Upper lobe of left lung (tissue), 6 donors: ENCODE measurements at regions not wholly inside any gene's neighbourhood (a gene's known extent, or its start where the extent isn't known, plus 50 kb on each side); places are given as distances from the start of the nearest gene placed in this dataset.

Experiments used
- ATAC-seq, 2 donors: fragments of 200-7000 bp; cut with Tn5 transposase; one replicate each; pipeline ENCODE4 v1.9.1; 2022; ENCODE audit warnings: mild to moderate bottlenecking in 2 of 2, moderate library complexity in 2 of 2; ENCODE audit not compliant: low FRiP score in 2 of 2
- DNase-seq, 2 donors: peaks; one replicate each; pipeline ENCODE4 v3.0.0-alpha.2; 2019 to 2020
- H3K27ac ChIP-seq, 4 donors: fragments of 200-600 bp; sonication (generic); one replicate each; pipeline ENCODE4 v1.5.1; 2016 to 2019
- H3K27me3 ChIP-seq, 4 donors: fragments of 200-600 bp; sonication (generic); one replicate each; pipeline ENCODE4 v1.5.1; 2017 to 2019
- H3K36me3 ChIP-seq, 4 donors: fragments of 200-600 bp; sonication (generic); one replicate each; pipeline ENCODE4 v1.5.1; 2016 to 2019
- H3K4me1 ChIP-seq, 4 donors: fragments of 200-600 bp; sonication (generic); one replicate each; pipeline ENCODE4 v1.5.1; 2018 to 2019
- H3K4me3 ChIP-seq, 4 donors: fragments of 200-600 bp; sonication (generic); one replicate each; pipeline ENCODE4 v1.5.1; 2017 to 2019; ENCODE audit warnings: mild to moderate bottlenecking in 2 of 4, moderate library complexity in 1 of 4
- H3K9me3 ChIP-seq, 4 donors: fragments of 200-600 bp; sonication (generic); one replicate each; pipeline ENCODE4 v1.5.1; 2018 to 2019
- EP300 ChIP-seq, 4 donors: sonication (generic); formaldehyde crosslinking; IDR thresholded peaks; one replicate each; pipeline ENCODE4 v1.5.1; 2017; ENCODE audit warnings: antibody characterized with exemption in 4 of 4, control low read depth in 2 of 4
- POLR2A ChIP-seq, 4 donors: fragments of 450-650 bp; IDR thresholded peaks; one replicate each; pipeline ENCODE4 v1.5.1; 2016 to 2017; ENCODE audit warnings: antibody characterized with exemption in 4 of 4, mild to moderate bottlenecking in 2 of 4
- POLR2AphosphoS5 ChIP-seq, 2 donors: sonication (generic); formaldehyde crosslinking; IDR thresholded peaks; one replicate each; pipeline ENCODE4 v1.5.1; 2017; ENCODE audit warnings: antibody characterized with exemption in 2 of 2
- WGBS, 2 donors: methylation state at CpG; one replicate each; pipeline ENCODE4 v1.1.5; 2017 to 2018; 5-methylcytosine and 5-hydroxymethylcytosine counted together
- TF ChIP-seq, protein P1 (sequence below), 6 experiments: fragments of 450-650 bp in 4 of 6; fragments of 200-600 bp in 2 of 6; sonication (generic) in 2 of 6; IDR thresholded peaks; one replicate each; pipeline ENCODE4 v1.5.1; 2016 to 2019; ENCODE audit warnings: antibody characterized with exemption in 6 of 6
- donor health status: DM: no; HTN: no; CAD: no; lungs with moderate emphysema.
- donor health status: DM: no; HTN: yes; CAD: no; lungs with severe emphysema.

DNA sequence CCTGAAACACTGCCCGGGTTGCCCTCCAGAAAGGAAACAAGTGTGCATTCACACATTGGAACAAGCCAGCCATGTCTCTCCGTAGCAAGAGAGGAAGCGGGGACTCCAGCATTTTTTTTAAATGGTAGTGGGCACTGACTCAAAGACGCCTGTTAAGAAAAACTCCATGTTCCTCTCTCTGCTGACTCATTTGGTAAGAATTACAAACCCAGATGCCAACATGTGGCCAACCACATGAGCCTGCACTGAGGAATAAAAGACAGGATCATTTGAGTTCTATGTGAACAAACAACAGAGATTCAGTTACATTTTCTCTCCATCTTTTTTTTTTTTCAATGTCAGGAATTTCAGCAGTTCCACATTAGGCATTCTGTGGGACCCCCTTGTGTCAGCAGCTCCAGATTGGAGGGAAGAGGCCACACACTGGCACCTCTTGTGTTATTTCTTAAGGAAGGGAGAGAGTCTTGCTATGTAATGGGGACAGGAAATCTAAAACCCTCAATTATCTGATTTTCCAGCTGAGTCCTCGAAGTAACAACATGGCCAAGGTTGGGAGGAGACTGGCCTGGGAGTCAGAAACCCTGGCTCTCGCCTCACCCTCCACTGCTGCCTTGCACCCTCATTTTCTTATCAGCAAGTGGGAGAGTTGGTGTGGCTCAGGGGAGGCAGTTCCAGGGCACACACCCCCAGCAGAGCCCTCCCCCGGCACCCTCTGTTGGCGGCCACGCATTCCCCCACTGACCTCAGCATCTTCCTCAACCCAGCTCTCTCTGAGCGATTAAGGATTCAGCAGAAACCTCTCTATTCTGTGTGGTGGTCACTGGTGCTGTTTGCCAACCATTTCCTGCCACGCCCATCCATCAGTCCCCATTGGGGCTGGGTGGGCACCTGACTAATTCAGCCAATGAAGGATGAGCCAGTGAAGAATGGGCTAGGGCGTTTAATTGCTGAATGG is 173.0 kb downstream of the FOXL1 start:
- H3K4me1 ChIP-seq, result no peaks in the 10 kb centered on the region
- WGBS, 2 donors, result 72% methylated on average over 11 to 12 of the region's 12 CpGs
- no peaks in the 10 kb centered on the region for H3K9me3 ChIP-seq
- no peak overlapping the region for H3K27ac ChIP-seq
- H3K36me3 ChIP-seq, result no peaks in the 10 kb centered on the region
- no peak for TF ChIP-seq POLR2A (IDR thresholded peaks at IDR 0.05)
- TF ChIP-seq, protein P1, sequence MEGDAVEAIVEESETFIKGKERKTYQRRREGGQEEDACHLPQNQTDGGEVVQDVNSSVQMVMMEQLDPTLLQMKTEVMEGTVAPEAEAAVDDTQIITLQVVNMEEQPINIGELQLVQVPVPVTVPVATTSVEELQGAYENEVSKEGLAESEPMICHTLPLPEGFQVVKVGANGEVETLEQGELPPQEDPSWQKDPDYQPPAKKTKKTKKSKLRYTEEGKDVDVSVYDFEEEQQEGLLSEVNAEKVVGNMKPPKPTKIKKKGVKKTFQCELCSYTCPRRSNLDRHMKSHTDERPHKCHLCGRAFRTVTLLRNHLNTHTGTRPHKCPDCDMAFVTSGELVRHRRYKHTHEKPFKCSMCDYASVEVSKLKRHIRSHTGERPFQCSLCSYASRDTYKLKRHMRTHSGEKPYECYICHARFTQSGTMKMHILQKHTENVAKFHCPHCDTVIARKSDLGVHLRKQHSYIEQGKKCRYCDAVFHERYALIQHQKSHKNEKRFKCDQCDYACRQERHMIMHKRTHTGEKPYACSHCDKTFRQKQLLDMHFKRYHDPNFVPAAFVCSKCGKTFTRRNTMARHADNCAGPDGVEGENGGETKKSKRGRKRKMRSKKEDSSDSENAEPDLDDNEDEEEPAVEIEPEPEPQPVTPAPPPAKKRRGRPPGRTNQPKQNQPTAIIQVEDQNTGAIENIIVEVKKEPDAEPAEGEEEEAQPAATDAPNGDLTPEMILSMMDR (IDR thresholded peaks at IDR 0.05), result no peak
- no peak for TF ChIP-seq EP300 (IDR thresholded peaks at IDR 0.05)
- no peak for TF ChIP-seq POLR2AphosphoS5 (IDR thresholded peaks at IDR 0.05)
- ATAC-seq (no peak), DNase-seq (no peak)
- H3K27me3 ChIP-seq, result no peaks in the 10 kb centered on the region
- H3K4me3 ChIP-seq, result no peak overlapping the region

- no peaks in the 10 kb centered on the region for H3K36me3 ChIP-seq
- DNase-seq (no peak), ATAC-seq (no peak)
- H3K4me1 ChIP-seq, result no peaks in the 10 kb centered on the region
- TF ChIP-seq, protein P1 (IDR thresholded peaks at IDR 0.05), result no peak
- no peak for TF ChIP-seq POLR2A (IDR thresholded peaks at IDR 0.05)
- no peak for TF ChIP-seq EP300 (IDR thresholded peaks at IDR 0.05)
- TF ChIP-seq POLR2AphosphoS5 (IDR thresholded peaks at IDR 0.05), result no peak
- no peak overlapping the region for H3K27ac ChIP-seq
- 87 to 93% methylated on average over 4 to 19 of the region's 25 CpGs for WGBS, 2 donors
- H3K9me3 ChIP-seq, result no peaks in the 10 kb centered on the region
- no peaks in the 10 kb centered on the region for H3K27me3 ChIP-seq
- no peak overlapping the region for H3K4me3 ChIP-seq
Measured at GRCh38 chr16:86752582-86753175, 174.3 kb downstream of the FOXL1 start.

- DNase-seq (no peak), ATAC-seq (no peak)
- Histone ChIP-seq H3K4me1 (no peaks in the 10 kb centered on the region), H3K27ac (no peak overlapping the region), H3K36me3 (no peaks in the 10 kb centered on the region), H3K27me3 (no peaks in the 10 kb centered on the region), H3K9me3 (no peaks in the 10 kb centered on the region), H3K4me3 (no peak overlapping the region)
- TF ChIP-seq, protein P1 (IDR thresholded peaks at IDR 0.05), result no peak
- TF ChIP-seq POLR2A (IDR thresholded peaks at IDR 0.05) (no peak), POLR2AphosphoS5 (IDR thresholded peaks at IDR 0.05) (no peak), EP300 (IDR thresholded peaks at IDR 0.05) (no peak)
- WGBS, 2 donors, result 57 to 64% methylated on average over 15 of the region's 15 CpGs
Measured at GRCh38 chr16:86753399-86753798, 175.1 kb downstream of the FOXL1 start.

- Histone ChIP-seq H3K27me3 (peaks cover 0 to 4% (median 0%) of the 10 kb centered on the region in 4 donors), H3K36me3 (no peaks in the 10 kb centered on the region), H3K27ac (no peak overlapping the region), H3K4me3 (no peak overlapping the region), H3K4me1 (no peaks in the 10 kb centered on the region), H3K9me3 (no peaks in the 10 kb centered on the region)
- DNase-seq (no peak), ATAC-seq (peak in 1 of 2 donors; percentile 38)
- 75 to 82% methylated on average over 13 of the region's 13 CpGs for WGBS, 2 donors
- TF ChIP-seq EP300 (IDR thresholded peaks at IDR 0.05) (no peak), POLR2AphosphoS5 (IDR thresholded peaks at IDR 0.05) (no peak), POLR2A (IDR thresholded peaks at IDR 0.05) (no peak)
- TF ChIP-seq, protein P1 (IDR thresholded peaks at IDR 0.05), result no peak
Measured at GRCh38 chr16:86755571-86756006, 177.2 kb downstream of the FOXL1 start.
